ENCODE measurements at regions not wholly inside any gene's neighbourhood (a gene's known extent, or its start where the extent isn't known, plus 50 kb on each side); places are given as distances from the start of the nearest gene placed in this dataset.

- H3K9me2 ChIP-seq (ENCODE audit: insufficient read depth, low read length): no peaks in the 10 kb centered on the region
- no peak overlapping the region for H3K4me3 ChIP-seq (ENCODE audit: low read length)
- H3K79me2 ChIP-seq (replicated peaks; ENCODE audit: insufficient read depth, low read length): no peaks in the 10 kb centered on the region
- peaks cover 7% of the 10 kb centered on the region for H3K9me3 ChIP-seq (ENCODE audit: low read length)
- peak overlapping the region; percentile 44 for H3K27ac ChIP-seq (ENCODE audit: low read length)
- no peaks in the 10 kb centered on the region for H3K27me3 ChIP-seq (ENCODE audit: insufficient read depth, low read depth, low read length)
- TF ChIP-seq POLR2AphosphoS5 (IDR thresholded peaks at IDR 0.05): peak; percentile 91
- TF ChIP-seq CTCF (IDR thresholded peaks at IDR 0.05; ENCODE audit: poor library complexity, severe bottlenecking): peak; percentile 14
- TF ChIP-seq RAD21 (conservative IDR thresholded peaks at IDR 0.05): peak; percentile 20
- TF ChIP-seq EZH2 (IDR thresholded peaks at IDR 0.05; ENCODE audit: borderline replicate concordance, insufficient read depth, low read length, poor library complexity, severe bottlenecking): no peak
- no peak for TF ChIP-seq SMC3 (conservative IDR thresholded peaks at IDR 0.05; ENCODE audit: poor library complexity)
- peak; percentile 99 for TF ChIP-seq EP300 (conservative IDR thresholded peaks at IDR 0.05; ENCODE audit: poor library complexity, severe bottlenecking)
- no peak overlapping the region for H3K9ac ChIP-seq (ENCODE audit: low read length)
- H3K36me3 ChIP-seq (ENCODE audit: insufficient read depth, low read length): no peaks in the 10 kb centered on the region
- no peaks in the 10 kb centered on the region for H4K20me1 ChIP-seq (ENCODE audit: insufficient read depth)
- H3K4me2 ChIP-seq (ENCODE audit: low read length): no peak overlapping the region
- no peak overlapping the region for H2AFZ ChIP-seq (ENCODE audit: low read depth, low read length)
- no peaks in the 10 kb centered on the region for H3F3A ChIP-seq (ENCODE audit: insufficient read depth, low read length, poor library complexity, severe bottlenecking)
Observed at GRCh38 chr3:147544290-147544689, 135.1 kb downstream of the ZIC1 start.

- H3K9ac ChIP-seq (ENCODE audit: low read length): no peak overlapping the region
- H3K9me3 ChIP-seq (ENCODE audit: low read length): no peaks in the 10 kb centered on the region
- no peak overlapping the region for H2AFZ ChIP-seq (ENCODE audit: low read depth, low read length)
- no peak overlapping the region for H3K4me2 ChIP-seq (ENCODE audit: low read length)
- H3K79me2 ChIP-seq (replicated peaks; ENCODE audit: insufficient read depth, low read length): no peaks in the 10 kb centered on the region
- no peak overlapping the region for H3K27ac ChIP-seq (ENCODE audit: low read length)
- H4K20me1 ChIP-seq (ENCODE audit: insufficient read depth): no peaks in the 10 kb centered on the region
- H3K27me3 ChIP-seq (ENCODE audit: insufficient read depth, low read depth, low read length): no peaks in the 10 kb centered on the region
- TF ChIP-seq TAF1 (IDR thresholded peaks at IDR 0.05; ENCODE audit: low read depth) (no peak), SMC3 (conservative IDR thresholded peaks at IDR 0.05; ENCODE audit: poor library complexity) (no peak), CTCF (IDR thresholded peaks at IDR 0.05; ENCODE audit: poor library complexity, severe bottlenecking) (no peak), MXI1 (conservative IDR thresholded peaks at IDR 0.05; ENCODE audit: poor library complexity, severe bottlenecking) (no peak), REST (IDR thresholded peaks at IDR 0.05; ENCODE audit: borderline replicate concordance) (no peak)
- H3K4me3 ChIP-seq (ENCODE audit: low read length): no peak overlapping the region
- no peaks in the 10 kb centered on the region for H3K9me2 ChIP-seq (ENCODE audit: insufficient read depth, low read length)
- H3K36me3 ChIP-seq (ENCODE audit: insufficient read depth, low read length): no peaks in the 10 kb centered on the region
- no peaks in the 10 kb centered on the region for H3F3A ChIP-seq (ENCODE audit: insufficient read depth, low read length, poor library complexity, severe bottlenecking)
Observed at GRCh38 chr3:147551491-147551890, 142.3 kb downstream of the ZIC1 start.
